Naive thymus-derived CD4-positive, alpha-beta T cell (primary cell): ENCODE measurements at regions not wholly inside any gene's neighbourhood (a gene's known extent, or its start where the extent isn't known, plus 50 kb on each side); places are given as distances from the start of the nearest gene placed in this dataset.
"Not testable (repeated sequence)": the region's sequence is repeated elsewhere in the genome, so short reads cannot be mapped to it uniquely, and the experiment has no call there.

Experiments used
- ATAC-seq: fragments of 150-1000 bp; cut with Tn5 transposase; 2 replicates; pipeline ENCODE4 v1.10.0; 2021; ENCODE audit warnings: mild to moderate bottlenecking, moderate library complexity
- CTCF ChIA-PET: fragments of 350-600 bp; sonication (Branson Sonifier 250); formaldehyde crosslinking; loops from one replicate; lab custom pipeline; 2021; ENCODE audit warnings: antibody characterized with exemption; lab: Charles Lee
- POLR2A ChIA-PET: fragments of 350-600 bp; sonication (Branson Sonifier 250); formaldehyde crosslinking; loops from one replicate; lab custom pipeline; 2021; ENCODE audit warnings: antibody characterized with exemption, inconsistent platforms; lab: Charles Lee
- DNase-seq, 9 donors: peaks; one replicate each; pipeline versions ENCODE4 v3.0.0 to v3.0.0-alpha.2; 2020 to 2022; ENCODE audit warnings: mixed read lengths in 1 of 9
- H3K27ac ChIP-seq: one replicate; pipeline ENCODE4 v1.7.0; 2013; ENCODE audit warnings: mild to moderate bottlenecking, low read depth, low read length, moderate library complexity
- H3K27me3 ChIP-seq, 2 donors: one replicate each; pipeline ENCODE4 v1.7.0; 2013; ENCODE audit warnings: low read length in 2 of 2, mild to moderate bottlenecking in 2 of 2, moderate library complexity in 2 of 2; ENCODE audit not compliant: control insufficient read depth in 2 of 2, insufficient read depth in 2 of 2
- H3K36me3 ChIP-seq, 3 experiments: 1 replicate in 2 of 3; 2 replicates in 1 of 3; pipeline ENCODE4 v1.7.0; 2013; ENCODE audit warnings: low read length in 3 of 3, mild to moderate bottlenecking in 3 of 3, moderate library complexity in 1 of 3; ENCODE audit not compliant: insufficient read depth in 3 of 3, control insufficient read depth in 2 of 3
- H3K4me1 ChIP-seq, 2 donors: one replicate each; pipeline ENCODE4 v1.7.0; 2013; ENCODE audit warnings: low read length in 2 of 2, mild to moderate bottlenecking in 2 of 2, moderate library complexity in 1 of 2; ENCODE audit not compliant: control insufficient read depth in 2 of 2, insufficient read depth in 2 of 2
- H3K4me3 ChIP-seq: 2 replicates; pipeline ENCODE4 v1.7.0; 2013; ENCODE audit warnings: mild to moderate bottlenecking, low read length
- H3K9me3 ChIP-seq, 3 experiments: 1 replicate in 2 of 3; 2 replicates in 1 of 3; pipeline ENCODE4 v1.7.0; 2013; ENCODE audit warnings: low read length in 3 of 3; ENCODE audit not compliant: control insufficient read depth in 2 of 3
- H3K27ac Mint-ChIP-seq, 9 donors: one replicate each; pipeline ENCODE4 v1.8.0; 2020 to 2022; ENCODE audit warnings: mixed read lengths in 9 of 9, mild to moderate bottlenecking in 8 of 9, moderate library complexity in 5 of 9, inconsistent platforms in 2 of 9
- H3K27me3 Mint-ChIP-seq, 5 donors: one replicate each; pipeline ENCODE4 v1.8.0; 2021 to 2022; ENCODE audit warnings: mixed read lengths in 5 of 5, mild to moderate bottlenecking in 1 of 5
- H3K36me3 Mint-ChIP-seq, 5 donors: one replicate each; pipeline ENCODE4 v1.8.0; 2020 to 2022; ENCODE audit warnings: mixed read lengths in 5 of 5, mild to moderate bottlenecking in 3 of 5, inconsistent platforms in 1 of 5
- H3K4me1 Mint-ChIP-seq, 7 donors: one replicate each; pipeline ENCODE4 v1.8.0; 2020 to 2022; ENCODE audit warnings: mixed read lengths in 7 of 7, mild to moderate bottlenecking in 3 of 7, inconsistent platforms in 1 of 7
- H3K4me3 Mint-ChIP-seq, 10 donors: one replicate each; pipeline ENCODE4 v1.8.0; 2020 to 2022; ENCODE audit warnings: mild to moderate bottlenecking in 10 of 10, mixed read lengths in 10 of 10, moderate library complexity in 6 of 10, inconsistent platforms in 2 of 10
- H3K9me3 Mint-ChIP-seq, 11 donors: one replicate each; pipeline ENCODE4 v1.8.0; 2020 to 2022; ENCODE audit warnings: mixed read lengths in 11 of 11, mild to moderate bottlenecking in 4 of 11, inconsistent platforms in 1 of 11, moderate library complexity in 1 of 11
- intact Hi-C, 2 donors: fragments of 100-400 bp; cut with micrococcal nuclease; formaldehyde crosslinking; loops; one replicate each; pipeline ENCODE4 v1.15.1; 2023

GRCh38 chr5:63180190-63180589 is 601.6 kb downstream of the LRRC70 start:
- H3K36me3 Mint-ChIP-seq, H3K27ac ChIP-seq, H3K9me3 ChIP-seq, H3K4me3 ChIP-seq, H3K36me3 ChIP-seq, POLR2A ChIA-PET, H3K4me3 Mint-ChIP-seq, H3K4me1 Mint-ChIP-seq, H3K27me3 ChIP-seq, ATAC-seq, H3K27me3 Mint-ChIP-seq, CTCF ChIA-PET, H3K4me1 ChIP-seq, intact Hi-C loops, H3K27ac Mint-ChIP-seq, DNase-seq: not testable (repeated sequence)
- H3K9me3 Mint-ChIP-seq = peaks cover 0 to 22% (median 7%) of the 10 kb centered on the region in 11 donors

- DNase-seq = no peak
- intact Hi-C loops = no loop called here
- H3K36me3 Mint-ChIP-seq = no peaks in the 10 kb centered on the region
- ChIA-PET POLR2A (no interaction called here), CTCF (no interaction called here)
- ATAC-seq = no peak
- H3K4me1 Mint-ChIP-seq = no peaks in the 10 kb centered on the region
- H3K9me3 ChIP-seq = no peaks in the 10 kb centered on the region
- H3K9me3 Mint-ChIP-seq = peaks cover 0 to 13% (median 0%) of the 10 kb centered on the region in 11 donors
- no peaks in the 10 kb centered on the region for H3K36me3 ChIP-seq
- H3K4me1 ChIP-seq = no peaks in the 10 kb centered on the region
- H3K4me3 Mint-ChIP-seq = no peak overlapping the region
- H3K4me3 ChIP-seq = no peak overlapping the region
- H3K27me3 ChIP-seq = no peaks in the 10 kb centered on the region
- no peak overlapping the region for H3K27ac Mint-ChIP-seq
- H3K27me3 Mint-ChIP-seq = no peaks in the 10 kb centered on the region
- no peak overlapping the region for H3K27ac ChIP-seq
Observed at GRCh38 chr5:63175850-63176249, 597.2 kb downstream of the LRRC70 start.

GRCh38 chr5:63170486-63170885 is 591.9 kb downstream of the LRRC70 start:
- POLR2A ChIA-PET = no interaction called here
- CTCF ChIA-PET = no interaction called here
- Mint-ChIP-seq H3K27me3 (no peaks in the 10 kb centered on the region), H3K27ac (no peak overlapping the region), H3K4me1 (no peaks in the 10 kb centered on the region), H3K4me3 (no peak overlapping the region), H3K9me3 (peaks cover 0 to 16% (median 0%) of the 10 kb centered on the region in 11 donors), H3K36me3 (no peaks in the 10 kb centered on the region)
- ATAC-seq (no peak), DNase-seq (no peak)
- Histone ChIP-seq H3K27me3 (no peaks in the 10 kb centered on the region), H3K9me3 (no peaks in the 10 kb centered on the region), H3K4me3 (no peak overlapping the region), H3K36me3 (no peaks in the 10 kb centered on the region), H3K27ac (no peak overlapping the region), H3K4me1 (no peaks in the 10 kb centered on the region)
- intact Hi-C loops = no loop called here

- H3K27ac ChIP-seq = no peak overlapping the region
- no peaks in the 10 kb centered on the region for H3K4me1 ChIP-seq
- DNase-seq (no peak), ATAC-seq (no peak)
- no peaks in the 10 kb centered on the region for H3K27me3 Mint-ChIP-seq
- H3K36me3 ChIP-seq = no peaks in the 10 kb centered on the region
- H3K4me3 ChIP-seq = no peak overlapping the region
- no peak overlapping the region for H3K27ac Mint-ChIP-seq
- H3K27me3 ChIP-seq = no peaks in the 10 kb centered on the region
- H3K4me3 Mint-ChIP-seq = no peak overlapping the region
- ChIA-PET CTCF (no interaction called here), POLR2A (no interaction called here)
- peaks cover 0 to 16% (median 0%) of the 10 kb centered on the region in 11 donors for H3K9me3 Mint-ChIP-seq
- H3K36me3 Mint-ChIP-seq = no peaks in the 10 kb centered on the region
- H3K9me3 ChIP-seq = no peaks in the 10 kb centered on the region
- intact Hi-C loops = no loop called here
- no peaks in the 10 kb centered on the region for H3K4me1 Mint-ChIP-seq
Observed at GRCh38 chr5:63164838-63165535, 586.4 kb downstream of the LRRC70 start.

GRCh38 chr5:63164339-63164738 is 585.7 kb downstream of the LRRC70 start:
- H3K4me1 Mint-ChIP-seq = no peaks in the 10 kb centered on the region
- intact Hi-C loops = no loop called here
- H3K27ac ChIP-seq = no peak overlapping the region
- ChIA-PET CTCF (no interaction called here), POLR2A (no interaction called here)
- H3K27me3 Mint-ChIP-seq = no peaks in the 10 kb centered on the region
- H3K9me3 ChIP-seq = no peaks in the 10 kb centered on the region
- no peaks in the 10 kb centered on the region for H3K36me3 Mint-ChIP-seq
- no peak overlapping the region for H3K27ac Mint-ChIP-seq
- H3K27me3 ChIP-seq = no peaks in the 10 kb centered on the region
- no peaks in the 10 kb centered on the region for H3K36me3 ChIP-seq
- ATAC-seq (no peak), DNase-seq (no peak)
- H3K4me3 Mint-ChIP-seq = no peak overlapping the region
- peaks cover 0 to 14% (median 0%) of the 10 kb centered on the region in 11 donors for H3K9me3 Mint-ChIP-seq
- no peaks in the 10 kb centered on the region for H3K4me1 ChIP-seq
- H3K4me3 ChIP-seq = no peak overlapping the region

GRCh38 chr5:63155310-63155631 is 576.7 kb downstream of the LRRC70 start:
- H3K4me3 ChIP-seq = no peak overlapping the region
- ChIA-PET CTCF (no interaction called here), POLR2A (no interaction called here)
- no peaks in the 10 kb centered on the region for H3K9me3 ChIP-seq
- Mint-ChIP-seq H3K27ac (no peak overlapping the region), H3K4me1 (no peaks in the 10 kb centered on the region), H3K36me3 (no peaks in the 10 kb centered on the region), H3K9me3 (peaks cover 0 to 3% (median 0%) of the 10 kb centered on the region in 11 donors), H3K27me3 (no peaks in the 10 kb centered on the region), H3K4me3 (no peak overlapping the region)
- intact Hi-C loops = no loop called here
- H3K27me3 ChIP-seq = no peaks in the 10 kb centered on the region
- no peak for ATAC-seq
- no peaks in the 10 kb centered on the region for H3K36me3 ChIP-seq
- no peak overlapping the region for H3K27ac ChIP-seq
- DNase-seq = no peak
- H3K4me1 ChIP-seq = no peaks in the 10 kb centered on the region

- H3K4me3 ChIP-seq = no peak overlapping the region
- ATAC-seq (no peak), DNase-seq (no peak)
- intact Hi-C loops = no loop called here
- no peaks in the 10 kb centered on the region for H3K9me3 ChIP-seq
- CTCF ChIA-PET = no interaction called here
- H3K27ac ChIP-seq = no peak overlapping the region
- POLR2A ChIA-PET = no interaction called here
- no peaks in the 10 kb centered on the region for H3K36me3 ChIP-seq
- no peaks in the 10 kb centered on the region for H3K27me3 Mint-ChIP-seq
- H3K36me3 Mint-ChIP-seq = no peaks in the 10 kb centered on the region
- H3K27ac Mint-ChIP-seq = no peak overlapping the region
- peaks cover 0 to 3% (median 0%) of the 10 kb centered on the region in 11 donors for H3K9me3 Mint-ChIP-seq
- no peaks in the 10 kb centered on the region for H3K4me1 Mint-ChIP-seq
- H3K4me1 ChIP-seq = no peaks in the 10 kb centered on the region
- no peak overlapping the region for H3K4me3 Mint-ChIP-seq
- H3K27me3 ChIP-seq = no peaks in the 10 kb centered on the region
Observed at GRCh38 chr5:63154476-63155309, 576.1 kb downstream of the LRRC70 start.
